ENCODE measurements at regions not wholly inside any gene's neighbourhood (a gene's known extent, or its start where the extent isn't known, plus 50 kb on each side); places are given as distances from the start of the nearest gene placed in this dataset.

- H3K9me3 ChIP-seq (ENCODE audit: insufficient read depth, low read depth, low read length), result no peaks in the 10 kb centered on the region
- H3K36me3 ChIP-seq (ENCODE audit: control insufficient read depth in 1 of 2, insufficient read depth in 2 of 2, low read length in 2 of 2), result no peaks in the 10 kb centered on the region
- no peak overlapping the region for H4K91ac ChIP-seq (ENCODE audit: low read depth, low read length)
- no peaks in the 10 kb centered on the region for H3K27me3 ChIP-seq (ENCODE audit: insufficient read depth, low read length)
- no peak overlapping the region for H4K12ac ChIP-seq (ENCODE audit: low read depth, low read length)
- H3K4me3 ChIP-seq (ENCODE audit: low read depth, low read length), result no peak overlapping the region
- no peak overlapping the region for H3K9ac ChIP-seq (ENCODE audit: low read length)
- no peak overlapping the region for H2AK5ac ChIP-seq (ENCODE audit: low read length)
- no peak overlapping the region for H2BK120ac ChIP-seq (ENCODE audit: insufficient read depth, low read length, poor library complexity)
- H3K18ac ChIP-seq (ENCODE audit: low read length), result no peak overlapping the region
- H2BK12ac ChIP-seq (ENCODE audit: low read length), result no peak overlapping the region
- H3K14ac ChIP-seq (ENCODE audit: low read length), result no peak overlapping the region
- no peak overlapping the region for H3K27ac ChIP-seq (ENCODE audit: low read depth, low read length)
- no peak overlapping the region for H2BK5ac ChIP-seq (ENCODE audit: low read depth, low read length, poor library complexity)
- H4K8ac ChIP-seq (ENCODE audit: low read depth, low read length), result no peak overlapping the region
- H3K23ac ChIP-seq (ENCODE audit: low read length), result no peak overlapping the region
- H3K79me1 ChIP-seq (ENCODE audit: low read length), result no peaks in the 10 kb centered on the region
- WGBS (ENCODE audit: extremely low coverage, insufficient coverage, insufficient read length), result 100% methylated on average over 1 of the region's 2 CpGs
- DNase-seq, result no peak
- no peak overlapping the region for H2AFZ ChIP-seq (ENCODE audit: insufficient read depth, low read length, poor library complexity)
- no peak overlapping the region for H3K4ac ChIP-seq (ENCODE audit: low read depth, low read length)
- no peaks in the 10 kb centered on the region for H3K4me1 ChIP-seq (ENCODE audit: control insufficient read depth in 1 of 2, insufficient read depth in 2 of 2, low read length in 2 of 2)
- no peak overlapping the region for H3K4me2 ChIP-seq (ENCODE audit: low read length)
- H3K79me2 ChIP-seq (ENCODE audit: control insufficient read depth, insufficient read depth, low read length, poor library complexity), result no peaks in the 10 kb centered on the region
These were observed 868.7 kb upstream of the CDH9 start for GRCh38 chr5:27906931-27907601.

- Histone ChIP-seq H2BK12ac (ENCODE audit: low read length) (no peak overlapping the region), H3K14ac (ENCODE audit: low read length) (no peak overlapping the region), H3K36me3 (ENCODE audit: control insufficient read depth in 1 of 2, insufficient read depth in 2 of 2, low read length in 2 of 2) (no peaks in the 10 kb centered on the region), H3K4me1 (ENCODE audit: control insufficient read depth in 1 of 2, insufficient read depth in 2 of 2, low read length in 2 of 2) (no peaks in the 10 kb centered on the region), H3K27ac (ENCODE audit: low read depth, low read length) (no peak overlapping the region), H3K23ac (ENCODE audit: low read length) (no peak overlapping the region), H3K9me3 (ENCODE audit: insufficient read depth, low read depth, low read length) (no peaks in the 10 kb centered on the region), H3K4ac (ENCODE audit: low read depth, low read length) (no peak overlapping the region), H2BK5ac (ENCODE audit: low read depth, low read length, poor library complexity) (no peak overlapping the region), H4K91ac (ENCODE audit: low read depth, low read length) (no peak overlapping the region), H4K8ac (ENCODE audit: low read depth, low read length) (no peak overlapping the region), H3K79me1 (ENCODE audit: low read length) (no peaks in the 10 kb centered on the region), H3K4me3 (ENCODE audit: low read depth, low read length) (no peak overlapping the region), H3K18ac (ENCODE audit: low read length) (no peak overlapping the region), H3K79me2 (ENCODE audit: control insufficient read depth, insufficient read depth, low read length, poor library complexity) (no peaks in the 10 kb centered on the region), H2BK120ac (ENCODE audit: insufficient read depth, low read length, poor library complexity) (no peak overlapping the region), H4K12ac (ENCODE audit: low read depth, low read length) (no peak overlapping the region), H3K9ac (ENCODE audit: low read length) (no peak overlapping the region), H3K27me3 (ENCODE audit: insufficient read depth, low read length) (no peaks in the 10 kb centered on the region), H2AFZ (ENCODE audit: insufficient read depth, low read length, poor library complexity) (no peak overlapping the region), H2AK5ac (ENCODE audit: low read length) (no peak overlapping the region), H3K4me2 (ENCODE audit: low read length) (no peak overlapping the region)
- no CpG with 5 or more reads among the region's 2 CpGs for WGBS (ENCODE audit: extremely low coverage, insufficient coverage, insufficient read length)
- no peak for DNase-seq
These were observed 868.1 kb upstream of the CDH9 start for GRCh38 chr5:27906481-27906880.

- Histone ChIP-seq H2BK120ac (ENCODE audit: insufficient read depth, low read length, poor library complexity) (no peak overlapping the region), H3K9ac (ENCODE audit: low read length) (no peak overlapping the region), H3K9me3 (ENCODE audit: insufficient read depth, low read depth, low read length) (no peaks in the 10 kb centered on the region), H3K79me1 (ENCODE audit: low read length) (no peaks in the 10 kb centered on the region), H3K4ac (ENCODE audit: low read depth, low read length) (no peak overlapping the region), H2BK5ac (ENCODE audit: low read depth, low read length, poor library complexity) (no peak overlapping the region), H4K12ac (ENCODE audit: low read depth, low read length) (no peak overlapping the region), H4K8ac (ENCODE audit: low read depth, low read length) (no peak overlapping the region), H3K18ac (ENCODE audit: low read length) (no peak overlapping the region), H3K27me3 (ENCODE audit: insufficient read depth, low read length) (no peaks in the 10 kb centered on the region), H3K79me2 (ENCODE audit: control insufficient read depth, insufficient read depth, low read length, poor library complexity) (no peaks in the 10 kb centered on the region), H3K14ac (ENCODE audit: low read length) (no peak overlapping the region), H3K4me1 (ENCODE audit: control insufficient read depth in 1 of 2, insufficient read depth in 2 of 2, low read length in 2 of 2) (no peaks in the 10 kb centered on the region), H3K23ac (ENCODE audit: low read length) (no peak overlapping the region), H2AFZ (ENCODE audit: insufficient read depth, low read length, poor library complexity) (no peak overlapping the region), H3K27ac (ENCODE audit: low read depth, low read length) (no peak overlapping the region), H3K4me3 (ENCODE audit: low read depth, low read length) (no peak overlapping the region), H2BK12ac (ENCODE audit: low read length) (no peak overlapping the region), H3K36me3 (ENCODE audit: control insufficient read depth in 1 of 2, insufficient read depth in 2 of 2, low read length in 2 of 2) (no peaks in the 10 kb centered on the region), H2AK5ac (ENCODE audit: low read length) (no peak overlapping the region), H3K4me2 (ENCODE audit: low read length) (no peak overlapping the region), H4K91ac (ENCODE audit: low read depth, low read length) (no peak overlapping the region)
- DNase-seq, result no peak
- WGBS (ENCODE audit: extremely low coverage, insufficient coverage, insufficient read length), result no CpG with 5 or more reads among the region's 3 CpGs
These were observed 862.4 kb upstream of the CDH9 start for GRCh38 chr5:27900761-27901160.

GRCh38 chr5:27876071-27876470 is 837.7 kb upstream of the CDH9 start:
- Histone ChIP-seq H4K8ac (ENCODE audit: low read depth, low read length) (no peak overlapping the region), H3K4me1 (ENCODE audit: control insufficient read depth in 1 of 2, insufficient read depth in 2 of 2, low read length in 2 of 2) (no peaks in the 10 kb centered on the region), H3K4me3 (ENCODE audit: low read depth, low read length) (no peak overlapping the region), H3K9ac (ENCODE audit: low read length) (no peak overlapping the region), H4K91ac (ENCODE audit: low read depth, low read length) (no peak overlapping the region), H3K4ac (ENCODE audit: low read depth, low read length) (no peak overlapping the region), H2BK12ac (ENCODE audit: low read length) (no peak overlapping the region), H2BK120ac (ENCODE audit: insufficient read depth, low read length, poor library complexity) (no peak overlapping the region), H3K27ac (ENCODE audit: low read depth, low read length) (no peak overlapping the region), H3K9me3 (ENCODE audit: insufficient read depth, low read depth, low read length) (no peaks in the 10 kb centered on the region), H3K36me3 (ENCODE audit: control insufficient read depth in 1 of 2, insufficient read depth in 2 of 2, low read length in 2 of 2) (no peaks in the 10 kb centered on the region), H3K18ac (ENCODE audit: low read length) (no peak overlapping the region), H3K14ac (ENCODE audit: low read length) (no peak overlapping the region), H4K12ac (ENCODE audit: low read depth, low read length) (no peak overlapping the region), H2AFZ (ENCODE audit: insufficient read depth, low read length, poor library complexity) (no peak overlapping the region), H2AK5ac (ENCODE audit: low read length) (no peak overlapping the region), H3K79me2 (ENCODE audit: control insufficient read depth, insufficient read depth, low read length, poor library complexity) (no peaks in the 10 kb centered on the region), H2BK5ac (ENCODE audit: low read depth, low read length, poor library complexity) (no peak overlapping the region), H3K4me2 (ENCODE audit: low read length) (no peak overlapping the region), H3K27me3 (ENCODE audit: insufficient read depth, low read length) (no peaks in the 10 kb centered on the region), H3K79me1 (ENCODE audit: low read length) (no peaks in the 10 kb centered on the region), H3K23ac (ENCODE audit: low read length) (no peak overlapping the region)
- no CpG with 5 or more reads among the region's 1 CpG for WGBS (ENCODE audit: extremely low coverage, insufficient coverage, insufficient read length)
- DNase-seq, result no peak
